Cerebellar cortex (tissue), 1 donor: ENCODE measurements at regions not wholly inside any gene's neighbourhood (a gene's known extent, or its start where the extent isn't known, plus 50 kb on each side); places are given as distances from the start of the nearest gene placed in this dataset.
"Not testable (repeated sequence)": the region's sequence is repeated elsewhere in the genome, so short reads cannot be mapped to it uniquely, and the experiment has no call there.

Experiments
- DNase-seq: peaks from one replicate; pipeline ENCODE4 v3.0.0-alpha.2; 2015; ENCODE audit warnings: low spot score

DNA sequence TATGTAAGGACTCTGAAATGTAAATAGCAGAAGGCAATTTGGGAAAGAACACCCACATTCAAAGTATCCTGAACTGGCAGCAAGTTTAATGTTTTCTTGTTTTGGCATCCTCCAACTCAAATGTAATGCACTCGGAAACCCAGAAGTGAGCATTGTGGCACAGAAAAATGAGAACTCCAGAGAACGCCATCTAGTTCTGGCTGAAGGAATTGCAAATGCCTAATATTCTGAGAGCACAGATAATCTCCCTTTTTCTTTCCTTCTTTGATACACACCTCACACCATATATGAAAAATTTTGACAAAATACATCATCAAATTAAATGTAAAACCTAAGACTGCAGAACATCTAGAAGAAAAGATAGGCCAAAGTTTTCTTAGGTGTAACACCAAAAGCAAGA, 52.1 kb downstream of the PWWP3B start:
- DNase-seq = no peak

DNA sequence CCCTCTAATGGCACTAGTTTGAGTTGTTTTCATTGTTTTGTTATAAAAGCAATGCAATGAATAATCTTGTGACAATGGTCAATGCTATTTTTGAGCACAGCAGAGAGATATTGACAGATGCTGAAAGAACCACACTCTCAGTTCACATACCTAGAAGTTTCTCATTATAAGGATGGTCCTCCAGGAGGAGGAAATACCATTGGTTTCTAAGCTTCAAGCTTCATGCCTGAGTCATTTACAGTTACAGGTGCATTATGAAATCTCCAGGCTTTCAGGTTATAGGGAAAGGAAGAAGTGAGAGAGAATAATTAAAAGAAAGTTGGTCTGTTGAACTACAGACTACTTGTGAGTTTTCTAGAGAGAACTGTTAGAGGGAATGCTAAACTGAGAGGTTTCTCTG, 75.3 kb downstream of the PWWP3B start:
- DNase-seq = no peak

DNA sequence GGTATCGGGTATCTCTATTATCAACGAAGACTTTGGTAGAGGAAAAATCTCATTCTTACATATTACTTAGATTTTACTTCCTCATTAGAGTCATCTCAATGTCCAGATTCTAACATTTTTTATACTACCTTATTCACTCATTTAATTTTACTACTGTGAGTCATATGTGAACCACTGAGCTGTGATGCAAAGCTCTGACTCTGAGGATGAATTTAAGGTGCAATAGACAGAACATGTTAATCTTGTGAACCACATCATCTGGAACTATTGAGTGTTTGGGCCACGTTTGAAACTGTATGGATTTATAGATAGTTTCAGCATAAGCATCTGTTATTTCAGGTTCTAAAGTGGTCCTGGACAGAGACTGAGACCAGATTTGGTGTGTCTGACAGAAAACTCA, 78.4 kb downstream of the PWWP3B start:
- DNase-seq = no peak

DNA sequence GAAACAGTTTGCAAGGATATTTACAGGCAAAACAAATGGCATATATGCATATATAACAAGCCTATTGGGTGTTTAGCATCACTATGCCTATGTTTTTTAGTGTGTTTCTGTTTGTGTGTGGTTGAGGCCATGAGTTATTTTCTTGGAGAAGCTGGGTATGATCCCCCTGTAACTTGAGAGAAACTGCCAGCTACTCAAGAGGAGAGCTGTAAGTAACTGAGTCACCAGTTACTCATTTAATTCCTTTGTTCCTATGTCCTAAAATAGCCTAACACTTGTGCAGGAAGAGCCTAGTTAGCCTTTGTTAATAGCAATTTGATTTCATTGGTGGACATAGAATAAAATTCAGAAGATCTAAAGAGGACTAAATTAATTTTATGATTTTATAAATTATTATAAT, 79.1 kb downstream of the PWWP3B start:
- DNase-seq = no peak

DNA sequence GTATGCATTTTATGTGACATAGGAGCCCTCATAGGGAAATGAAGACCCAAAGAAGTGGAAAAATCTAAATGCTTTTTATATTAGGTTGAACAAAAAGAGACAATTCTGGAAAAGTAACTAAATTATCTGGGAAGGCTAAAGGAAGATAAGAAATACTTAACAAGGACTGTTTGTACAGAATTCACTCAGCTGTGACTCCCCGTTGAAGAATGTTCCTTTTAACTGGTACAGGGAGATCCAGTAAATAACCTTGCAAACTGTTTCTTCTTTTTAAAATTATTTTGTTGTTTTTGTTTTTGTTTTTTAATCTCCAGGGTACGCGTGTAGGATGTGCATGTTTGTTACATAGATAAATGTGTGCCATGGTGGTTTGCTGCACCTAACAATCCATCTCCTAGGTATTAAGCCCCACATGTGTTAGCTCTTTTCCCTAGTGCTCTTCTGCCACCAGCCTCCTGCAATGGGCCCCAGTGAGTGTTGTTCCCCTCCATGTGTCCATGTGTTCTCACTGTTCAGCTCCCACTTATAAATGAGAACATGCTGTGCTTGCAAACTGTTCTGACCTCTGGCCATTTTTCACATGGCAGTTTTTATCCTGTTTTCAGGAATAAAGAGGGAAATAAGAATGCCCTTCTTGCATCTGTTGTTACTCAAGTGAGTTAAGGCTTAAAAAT, 81.7 kb downstream of the PWWP3B start:
- DNase-seq = no peak

DNA sequence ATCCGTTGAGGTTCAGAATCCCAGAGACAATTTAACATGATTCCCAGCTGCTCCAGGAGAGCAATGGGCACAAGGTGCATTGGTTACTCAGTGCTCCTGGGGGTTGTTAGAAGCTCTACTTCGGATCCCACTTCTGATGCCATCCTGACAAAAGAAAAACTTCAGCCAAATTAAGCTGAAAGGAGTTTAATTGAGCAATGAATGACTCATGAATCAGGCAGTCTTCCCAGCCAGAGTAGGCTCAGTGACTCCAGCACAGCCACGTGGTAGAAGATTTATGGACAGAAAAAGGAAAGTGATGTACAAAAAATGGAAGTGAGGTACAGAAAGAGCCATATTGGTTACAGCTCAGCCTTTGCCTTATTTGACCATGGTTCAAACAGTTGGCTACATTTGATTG, 95.7 kb downstream of the PWWP3B start:
- no peak for DNase-seq

DNA sequence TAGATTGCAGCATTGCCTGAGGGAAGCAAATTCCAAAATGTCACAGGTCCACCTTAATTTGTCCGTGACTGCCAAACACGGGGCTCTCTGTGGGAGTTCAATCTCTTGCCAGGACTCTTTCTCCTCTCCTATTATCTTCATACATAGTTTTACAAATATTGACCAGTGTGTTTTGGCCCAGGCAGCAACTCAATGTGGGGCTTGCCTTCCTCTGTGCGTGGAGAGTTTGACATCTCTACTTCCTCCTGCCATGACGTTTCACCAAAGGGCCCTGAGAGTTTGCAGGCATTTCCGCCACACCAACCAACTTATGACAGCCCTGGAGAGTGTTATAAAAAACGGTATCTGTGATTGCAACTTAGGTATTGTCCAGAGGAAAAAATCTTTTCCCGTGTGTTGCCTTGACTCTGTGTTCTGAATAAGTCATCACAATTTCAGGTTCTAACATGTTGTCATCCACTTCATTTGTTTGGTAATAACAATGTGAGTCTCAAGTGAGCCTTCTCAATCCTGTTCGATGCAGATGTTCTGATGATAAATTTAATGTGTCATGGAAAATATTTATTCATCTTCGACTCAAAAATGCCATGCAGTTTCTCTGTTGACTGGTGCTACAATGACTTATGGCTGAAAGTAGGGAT, 106.0 kb downstream of the PWWP3B start:
- DNase-seq = not testable (repeated sequence)

DNA sequence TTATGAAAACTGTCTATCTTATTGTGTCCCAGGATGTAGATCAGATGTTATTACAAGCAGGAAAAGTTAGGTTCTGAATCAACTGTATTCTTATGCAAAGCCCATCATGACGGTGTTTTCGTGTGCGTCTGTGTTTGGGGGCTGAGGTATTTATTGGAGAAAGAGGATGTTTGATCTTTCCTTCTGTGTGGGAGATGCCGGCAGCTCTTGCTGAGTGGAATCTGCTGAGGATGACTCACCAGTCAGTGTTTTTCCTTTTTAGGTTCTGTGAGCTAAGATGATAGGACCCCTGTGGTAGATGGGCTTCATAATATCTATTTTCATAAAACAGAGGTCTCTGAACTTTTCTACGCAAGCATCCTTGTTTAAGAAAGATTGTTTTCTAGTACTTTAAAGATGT, 107.1 kb downstream of the PWWP3B start:
- DNase-seq = not testable (repeated sequence)

DNA sequence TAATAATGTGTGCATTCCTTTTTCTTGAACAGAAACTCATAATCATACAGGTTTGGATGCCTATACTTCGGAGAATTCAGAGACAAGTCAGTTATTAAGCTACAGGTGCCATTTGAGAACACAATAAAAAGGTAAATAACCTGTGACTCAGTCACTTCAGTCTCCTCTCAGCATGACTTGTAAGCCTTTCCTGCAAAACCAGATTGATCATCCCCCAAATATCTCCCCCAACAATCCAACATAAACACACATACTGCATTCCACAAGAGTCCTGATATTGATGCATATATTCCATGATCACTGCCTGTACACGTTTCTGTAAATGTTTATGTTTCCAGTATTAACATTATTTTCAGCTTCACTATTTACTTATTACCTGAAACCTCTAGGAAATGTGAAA, 110.8 kb downstream of the PWWP3B start:
- DNase-seq = no peak

DNA sequence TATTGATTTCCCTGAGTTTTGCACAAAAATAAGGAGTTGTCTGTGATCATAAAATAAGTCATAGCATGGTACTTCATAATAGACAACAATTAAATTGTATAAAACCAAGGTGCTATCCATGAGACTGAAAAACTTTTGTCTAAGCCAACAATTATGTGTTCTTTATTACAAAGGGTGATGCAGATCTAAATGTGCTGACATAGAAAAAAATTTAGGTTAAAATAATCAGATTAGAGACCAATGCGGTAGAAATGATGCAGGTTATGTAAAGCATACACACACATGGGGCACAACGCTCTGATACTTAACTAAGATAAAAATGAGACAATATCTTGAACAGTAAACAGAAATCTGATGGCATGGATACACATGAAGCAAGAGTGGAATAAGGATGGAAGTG, 113.3 kb downstream of the PWWP3B start:
- no peak for DNase-seq

DNA sequence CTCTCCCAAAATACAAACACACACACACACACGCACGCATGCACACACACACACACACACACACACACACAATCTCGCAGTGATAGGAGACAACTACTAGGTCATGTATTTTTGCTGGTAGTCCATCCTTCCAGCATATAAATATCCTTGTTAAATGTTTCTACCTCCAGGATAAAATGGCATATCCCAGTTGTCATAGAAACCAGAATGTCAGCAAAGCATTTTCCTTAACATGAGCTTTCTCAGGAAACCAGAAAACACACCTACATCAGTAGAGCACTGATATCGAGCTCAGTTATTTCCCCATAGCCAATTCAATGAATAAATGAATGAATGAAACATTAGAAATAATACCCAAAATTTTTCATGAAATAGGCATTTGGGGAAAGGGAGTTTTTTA, 115.7 kb downstream of the PWWP3B start:
- no peak for DNase-seq

DNA sequence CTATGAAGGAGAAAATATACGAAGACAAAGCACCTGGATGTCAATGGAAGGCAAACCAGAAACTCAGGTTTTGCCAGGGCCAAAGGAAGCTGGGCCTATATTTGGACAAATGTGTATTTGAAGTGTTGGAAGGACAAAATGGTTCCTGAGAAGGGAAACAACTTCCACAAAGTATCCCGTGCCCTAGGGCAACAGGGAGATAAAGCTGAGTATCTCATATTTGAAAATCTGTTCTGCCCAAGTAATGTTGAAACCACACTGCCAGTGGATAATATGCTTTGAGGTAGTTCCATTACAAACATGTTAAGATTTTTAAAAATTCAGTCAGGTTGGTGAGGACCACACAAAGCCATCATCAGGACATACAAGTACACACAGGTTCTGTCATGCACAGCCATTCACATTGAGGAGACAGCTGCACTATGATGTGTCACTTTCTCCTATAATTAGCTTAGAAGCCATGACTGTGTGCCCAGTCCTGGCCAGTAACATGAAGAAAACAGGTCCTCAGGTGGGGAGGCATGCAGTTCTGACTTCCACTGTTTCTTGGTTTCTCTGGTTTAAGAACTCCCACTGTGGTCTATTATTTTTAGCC, 116.4 kb downstream of the PWWP3B start:
- no peak for DNase-seq

DNA sequence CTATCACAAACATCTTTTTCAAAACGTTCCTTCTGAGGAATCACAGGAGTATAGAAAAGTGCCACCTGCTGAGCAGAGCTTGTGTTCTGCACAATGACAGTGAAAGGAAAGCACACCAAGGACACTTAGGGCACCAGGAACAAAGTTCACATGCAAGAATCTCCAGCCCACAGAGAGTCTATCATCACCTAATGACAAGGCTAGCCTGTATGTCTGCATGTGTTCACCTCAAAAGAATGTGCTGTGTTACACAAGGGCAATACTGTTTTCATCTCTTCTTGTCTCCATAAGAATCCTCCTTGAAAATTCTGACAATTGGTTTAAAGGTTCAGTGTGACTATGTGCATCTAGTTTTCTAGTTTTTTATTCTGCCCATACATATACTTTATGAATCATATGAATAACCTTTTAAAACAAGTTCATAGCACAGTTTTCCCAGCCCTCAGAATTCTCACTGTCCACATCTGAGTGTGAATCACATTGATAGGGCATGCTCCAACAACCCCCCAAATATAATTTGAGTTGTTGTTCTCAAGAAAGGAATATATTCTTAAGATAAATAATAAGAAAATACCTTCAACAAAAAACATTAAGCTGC, 118.0 kb downstream of the PWWP3B start:
- no peak for DNase-seq

DNA sequence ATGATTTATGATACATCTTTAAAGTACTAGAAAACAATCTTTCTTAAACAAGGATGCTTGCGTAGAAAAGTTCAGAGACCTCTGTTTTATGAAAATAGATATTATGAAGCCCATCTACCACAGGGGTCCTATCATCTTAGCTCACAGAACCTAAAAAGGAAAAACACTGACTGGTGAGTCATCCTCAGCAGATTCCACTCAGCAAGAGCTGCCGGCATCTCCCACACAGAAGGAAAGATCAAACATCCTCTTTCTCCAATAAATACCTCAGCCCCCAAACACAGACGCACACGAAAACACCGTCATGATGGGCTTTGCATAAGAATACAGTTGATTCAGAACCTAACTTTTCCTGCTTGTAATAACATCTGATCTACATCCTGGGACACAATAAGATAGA, 122.7 kb downstream of the PWWP3B start:
- DNase-seq = not testable (repeated sequence)

DNA sequence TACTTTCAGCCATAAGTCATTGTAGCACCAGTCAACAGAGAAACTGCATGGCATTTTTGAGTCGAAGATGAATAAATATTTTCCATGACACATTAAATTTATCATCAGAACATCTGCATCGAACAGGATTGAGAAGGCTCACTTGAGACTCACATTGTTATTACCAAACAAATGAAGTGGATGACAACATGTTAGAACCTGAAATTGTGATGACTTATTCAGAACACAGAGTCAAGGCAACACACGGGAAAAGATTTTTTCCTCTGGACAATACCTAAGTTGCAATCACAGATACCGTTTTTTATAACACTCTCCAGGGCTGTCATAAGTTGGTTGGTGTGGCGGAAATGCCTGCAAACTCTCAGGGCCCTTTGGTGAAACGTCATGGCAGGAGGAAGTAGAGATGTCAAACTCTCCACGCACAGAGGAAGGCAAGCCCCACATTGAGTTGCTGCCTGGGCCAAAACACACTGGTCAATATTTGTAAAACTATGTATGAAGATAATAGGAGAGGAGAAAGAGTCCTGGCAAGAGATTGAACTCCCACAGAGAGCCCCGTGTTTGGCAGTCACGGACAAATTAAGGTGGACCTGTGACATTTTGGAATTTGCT, 123.8 kb downstream of the PWWP3B start:
- not testable (repeated sequence) for DNase-seq

DNA sequence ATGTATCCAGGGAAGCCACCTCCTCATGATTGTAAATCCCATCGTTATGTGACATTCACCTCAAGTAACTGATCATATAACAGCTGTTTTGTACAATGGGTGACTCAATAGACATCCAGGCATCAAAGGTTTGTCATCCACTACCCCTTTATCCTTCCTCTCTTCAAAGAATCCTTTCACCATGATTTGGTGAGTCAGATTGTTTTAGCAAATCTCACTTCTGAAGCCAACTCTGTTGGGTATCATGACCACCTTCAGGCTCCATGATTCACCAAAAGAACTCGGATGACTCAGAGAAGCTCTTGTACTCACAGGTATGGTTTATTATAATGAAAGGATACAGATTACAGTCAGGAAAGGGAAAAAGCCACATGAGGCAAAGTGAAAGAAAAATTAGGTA, 132.1 kb downstream of the PWWP3B start:
- DNase-seq = no peak

DNA sequence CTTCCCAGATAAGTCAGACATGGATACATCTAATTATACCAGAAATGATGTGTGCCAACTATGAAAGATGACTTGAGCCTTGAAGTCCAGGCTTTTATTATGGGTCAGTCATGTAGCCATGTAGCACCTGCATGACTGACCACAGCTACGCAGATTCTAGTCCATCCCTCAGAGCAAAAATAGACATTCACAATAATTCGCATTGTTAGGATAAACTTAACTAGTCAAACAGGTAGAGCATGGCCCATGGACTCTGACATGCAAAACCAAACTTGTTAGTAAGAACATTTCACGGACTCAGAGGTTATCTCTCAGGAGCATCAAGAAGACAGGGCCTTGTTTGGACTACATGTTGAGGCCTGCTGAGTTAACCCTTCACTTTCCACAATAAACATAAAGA, 132.6 kb downstream of the PWWP3B start:
- no peak for DNase-seq

DNA sequence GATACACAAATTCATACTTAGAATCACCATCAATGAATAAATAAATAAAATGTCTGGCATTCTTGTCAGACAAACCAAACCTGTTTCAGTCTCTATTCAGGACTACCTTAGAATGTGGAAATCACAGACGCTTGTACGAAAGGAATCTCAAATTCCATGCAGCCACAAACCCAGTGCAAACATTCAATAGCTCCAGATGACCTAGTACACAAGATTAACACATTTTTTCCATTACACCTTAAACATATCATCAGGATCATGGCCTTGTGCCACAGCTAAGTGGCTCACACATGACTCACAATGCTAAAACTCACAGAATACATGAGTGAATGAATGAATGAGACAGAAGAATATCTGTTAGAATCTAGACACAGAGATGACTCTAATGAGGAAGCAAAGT, 134.2 kb downstream of the PWWP3B start:
- no peak for DNase-seq

DNA sequence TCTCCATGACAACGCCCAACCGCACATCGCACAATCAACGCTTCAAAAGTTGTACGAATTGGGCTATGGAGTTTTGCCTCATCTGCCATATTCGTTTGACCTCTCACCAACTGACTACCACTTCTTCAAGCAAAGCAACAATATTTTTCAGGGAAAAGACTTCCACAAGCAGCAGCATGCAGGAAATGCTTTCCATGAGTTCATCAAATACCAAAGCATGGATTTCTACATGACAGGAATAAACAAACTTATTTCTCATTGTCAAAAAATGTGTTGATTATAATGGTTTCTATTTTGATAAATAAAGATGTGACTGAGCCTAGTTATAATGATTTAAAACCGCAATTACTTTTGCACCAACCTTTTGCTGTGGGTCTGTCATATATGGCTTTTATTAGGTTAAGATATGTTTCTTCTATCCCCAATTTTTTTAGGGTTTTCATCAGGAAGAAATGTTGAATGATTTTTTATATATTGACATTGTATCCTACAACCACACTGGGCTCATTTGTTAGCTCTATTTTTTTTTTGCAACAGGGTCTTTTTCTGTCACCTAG, 138.4 kb downstream of the PWWP3B start:
- DNase-seq = no peak

DNA sequence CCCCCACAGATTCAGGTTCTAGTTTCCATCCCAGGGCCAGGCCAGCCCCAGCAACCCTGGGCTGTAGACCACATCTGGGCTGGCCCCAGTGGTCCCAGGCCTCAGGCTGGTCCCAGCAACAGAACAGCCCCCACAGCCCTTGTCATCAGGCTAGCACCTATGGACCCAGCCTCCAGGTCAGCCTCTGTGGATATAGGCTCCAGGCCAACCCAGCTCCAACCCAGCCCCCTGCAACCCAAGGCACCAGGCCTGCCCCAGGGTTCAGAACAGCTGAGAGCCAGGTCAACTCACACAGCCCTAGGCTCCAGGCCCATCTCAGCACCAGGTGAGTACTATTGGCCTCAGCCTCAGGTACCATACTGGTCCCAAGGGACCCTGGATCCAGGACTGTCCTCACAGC, 155.3 kb downstream of the PWWP3B start:
- DNase-seq = no peak

DNA sequence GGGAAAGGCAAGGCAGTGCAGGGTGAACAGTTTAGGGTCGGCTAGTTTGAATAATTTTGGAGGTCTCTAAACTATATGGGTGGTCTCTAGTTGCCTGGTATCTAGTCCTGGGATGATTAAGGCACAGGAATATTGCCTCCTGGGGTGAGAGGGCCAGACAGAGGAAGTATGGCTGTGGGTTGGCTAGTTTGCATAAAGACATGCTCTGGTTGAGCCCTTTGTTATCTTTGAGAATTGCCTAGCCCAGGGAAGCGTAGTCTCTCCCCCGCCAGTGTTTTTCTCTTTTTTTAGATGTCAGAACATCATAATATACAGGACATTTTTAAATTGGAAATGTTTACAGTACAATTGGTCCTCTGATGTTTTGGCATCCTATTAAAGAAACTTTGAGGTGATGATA, 163.5 kb downstream of the PWWP3B start:
- DNase-seq = no peak

DNA sequence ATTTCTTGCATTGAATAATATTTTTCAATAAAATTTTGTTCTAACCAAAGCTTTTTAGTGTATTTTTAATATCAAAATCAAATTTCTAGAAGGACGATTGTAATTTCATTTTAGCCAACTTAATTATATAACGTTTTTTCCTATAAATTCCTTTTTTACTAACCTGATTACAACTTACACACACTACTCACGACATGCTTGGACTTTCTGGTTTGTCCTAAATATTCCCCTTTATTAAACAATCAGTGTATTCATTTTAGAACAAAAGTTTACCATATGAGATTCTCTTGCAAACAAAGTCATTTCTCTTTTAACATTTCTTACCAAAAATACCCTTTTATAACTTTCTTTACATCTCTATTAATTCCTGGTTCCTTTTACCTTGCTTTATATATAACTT, 173.7 kb downstream of the PWWP3B start:
- DNase-seq = no peak

DNA sequence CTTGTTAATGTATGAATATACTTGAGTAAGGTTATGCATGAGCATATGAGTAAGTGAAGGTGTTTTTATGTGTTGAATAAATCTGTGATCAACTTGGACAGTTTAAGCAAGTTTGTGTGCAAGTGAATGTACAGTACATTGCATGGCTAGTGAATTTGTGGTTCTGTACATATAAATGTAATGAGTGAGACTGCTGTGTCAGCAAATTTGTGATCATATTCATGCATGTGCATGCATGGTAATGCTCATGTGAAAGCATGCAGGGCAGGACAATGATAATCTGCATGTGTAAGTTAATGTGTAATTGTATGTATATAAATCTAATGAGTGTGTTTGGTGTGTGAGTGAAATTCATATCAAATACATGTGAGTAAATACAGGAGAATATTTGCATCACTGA, 188.5 kb downstream of the PWWP3B start:
- no peak for DNase-seq
